Choroid plexus epithelial cell (primary cell): ENCODE measurements at regions not wholly inside any gene's neighbourhood (a gene's known extent, or its start where the extent isn't known, plus 50 kb on each side); places are given as distances from the start of the nearest gene placed in this dataset.

Source experiments
- DNase-seq: peaks from one replicate; pipeline ENCODE4 v3.0.0-alpha.2; 2010; ENCODE audit warnings: low read depth
- H3K4me3 ChIP-seq: 2 replicates; pipeline ENCODE4 v1.5.1; 2011; ENCODE audit warnings: low read depth, mild to moderate bottlenecking, control low read depth, low read length, moderate library complexity
- TF ChIP-seq, protein P1 (sequence below): conservative IDR thresholded peaks from 2 replicates; pipeline ENCODE4 v1.5.1; 2011; ENCODE audit warnings: low read depth, mild to moderate bottlenecking, control low read depth, inconsistent platforms, low read length, moderate library complexity

DNA sequence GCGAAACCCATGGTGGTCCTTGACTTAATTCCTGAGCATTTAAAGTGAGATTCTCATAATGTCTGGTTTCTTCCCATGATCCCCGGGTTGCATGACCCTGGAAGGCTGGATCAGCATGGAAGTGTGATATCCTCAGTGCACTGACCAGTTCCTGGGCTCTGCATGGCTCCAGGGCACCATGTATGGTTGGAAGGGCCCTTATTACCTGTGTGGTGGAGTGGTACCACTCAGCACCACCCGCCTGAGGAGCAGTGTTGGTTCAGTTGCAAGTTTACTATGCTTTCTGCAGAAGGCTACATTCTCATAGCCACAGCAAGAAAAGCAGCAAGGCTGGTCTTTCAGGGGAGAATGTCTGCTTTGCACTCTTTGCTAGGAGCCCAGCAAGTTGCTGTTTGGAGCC is 325.7 kb upstream of the MKI67 start:
- H3K4me3 ChIP-seq = no peak overlapping the region
- TF ChIP-seq, protein P1, sequence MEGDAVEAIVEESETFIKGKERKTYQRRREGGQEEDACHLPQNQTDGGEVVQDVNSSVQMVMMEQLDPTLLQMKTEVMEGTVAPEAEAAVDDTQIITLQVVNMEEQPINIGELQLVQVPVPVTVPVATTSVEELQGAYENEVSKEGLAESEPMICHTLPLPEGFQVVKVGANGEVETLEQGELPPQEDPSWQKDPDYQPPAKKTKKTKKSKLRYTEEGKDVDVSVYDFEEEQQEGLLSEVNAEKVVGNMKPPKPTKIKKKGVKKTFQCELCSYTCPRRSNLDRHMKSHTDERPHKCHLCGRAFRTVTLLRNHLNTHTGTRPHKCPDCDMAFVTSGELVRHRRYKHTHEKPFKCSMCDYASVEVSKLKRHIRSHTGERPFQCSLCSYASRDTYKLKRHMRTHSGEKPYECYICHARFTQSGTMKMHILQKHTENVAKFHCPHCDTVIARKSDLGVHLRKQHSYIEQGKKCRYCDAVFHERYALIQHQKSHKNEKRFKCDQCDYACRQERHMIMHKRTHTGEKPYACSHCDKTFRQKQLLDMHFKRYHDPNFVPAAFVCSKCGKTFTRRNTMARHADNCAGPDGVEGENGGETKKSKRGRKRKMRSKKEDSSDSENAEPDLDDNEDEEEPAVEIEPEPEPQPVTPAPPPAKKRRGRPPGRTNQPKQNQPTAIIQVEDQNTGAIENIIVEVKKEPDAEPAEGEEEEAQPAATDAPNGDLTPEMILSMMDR = no peak
- no peak for DNase-seq

DNA sequence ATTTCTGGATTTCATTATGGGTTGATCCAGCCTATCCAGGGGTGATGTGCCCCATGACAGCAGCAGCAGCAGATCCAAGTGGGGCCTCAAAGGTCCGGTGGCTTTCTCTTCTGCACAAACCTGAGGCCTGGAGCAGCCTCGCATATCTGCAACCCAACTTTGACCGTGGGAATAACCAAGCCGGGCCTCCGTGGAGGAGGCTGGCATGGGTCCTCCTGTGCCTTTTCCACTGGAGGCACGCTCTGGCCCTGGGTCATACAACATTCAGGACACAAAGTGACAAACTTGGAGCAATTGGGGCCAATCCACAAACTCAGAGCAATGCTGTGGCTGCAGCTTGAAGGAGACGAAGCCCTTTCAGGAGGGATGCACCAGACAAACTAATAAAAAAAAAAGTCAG is 330.0 kb upstream of the MKI67 start:
- no peak for DNase-seq
- TF ChIP-seq, protein P1 = no peak
- H3K4me3 ChIP-seq = no peak overlapping the region

DNA sequence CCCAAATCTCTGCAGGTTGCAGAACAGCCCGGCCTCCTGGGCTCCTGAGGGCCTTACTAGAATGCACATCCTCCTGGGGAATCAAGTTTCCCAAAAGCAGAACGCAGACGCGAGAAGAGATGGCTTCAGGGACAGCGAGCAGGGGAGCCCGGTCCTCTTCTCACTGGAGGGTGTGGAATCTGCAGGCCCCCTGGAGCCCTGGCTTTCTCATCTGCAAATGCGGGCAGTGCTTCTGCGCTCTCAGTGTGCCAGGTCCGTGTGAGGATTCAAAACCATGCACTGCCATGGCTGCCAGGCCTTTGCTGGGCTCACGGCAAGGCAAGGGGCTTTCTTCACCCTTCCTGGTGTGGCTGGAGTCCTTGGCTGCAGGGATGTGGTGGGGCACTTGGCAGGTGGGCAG is 330.9 kb upstream of the MKI67 start:
- TF ChIP-seq, protein P1 = no peak
- DNase-seq = no peak

GRCh38 chr10:128461991-128462390 is 335.8 kb upstream of the MKI67 start:
- no peak for DNase-seq
- no peak overlapping the region for H3K4me3 ChIP-seq
- TF ChIP-seq, protein P1 = no peak

More for the DNA sequence above, 330.9 kb upstream of the MKI67 start:
- H3K4me3 ChIP-seq = no peak overlapping the region

DNA sequence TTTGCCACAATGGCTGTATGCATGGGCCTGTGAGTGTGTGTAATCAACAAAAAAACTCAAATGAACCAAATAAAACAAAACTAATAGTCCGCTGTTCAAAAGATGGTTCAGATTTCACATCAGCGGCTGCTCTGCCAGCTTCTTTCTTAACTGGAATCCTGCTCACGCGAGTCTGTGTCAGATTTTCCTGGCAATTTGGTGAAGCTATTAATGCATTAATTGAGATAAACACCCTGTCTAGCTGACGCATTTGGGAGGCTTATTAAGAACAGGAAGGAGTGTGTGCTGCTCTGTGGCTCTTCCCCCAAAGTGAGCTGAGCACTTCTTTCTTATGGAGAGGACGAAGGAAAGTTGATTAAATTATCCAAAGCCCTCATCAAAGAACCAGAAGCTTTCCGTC is 336.6 kb upstream of the MKI67 start:
- TF ChIP-seq, protein P1 = no peak
- DNase-seq = no peak
- no peak overlapping the region for H3K4me3 ChIP-seq

GRCh38 chr10:128463991-128464760 is 338.0 kb upstream of the MKI67 start:
- H3K4me3 ChIP-seq = no peak overlapping the region
- peak; percentile 63 for DNase-seq
- TF ChIP-seq, protein P1 = no peak

DNA sequence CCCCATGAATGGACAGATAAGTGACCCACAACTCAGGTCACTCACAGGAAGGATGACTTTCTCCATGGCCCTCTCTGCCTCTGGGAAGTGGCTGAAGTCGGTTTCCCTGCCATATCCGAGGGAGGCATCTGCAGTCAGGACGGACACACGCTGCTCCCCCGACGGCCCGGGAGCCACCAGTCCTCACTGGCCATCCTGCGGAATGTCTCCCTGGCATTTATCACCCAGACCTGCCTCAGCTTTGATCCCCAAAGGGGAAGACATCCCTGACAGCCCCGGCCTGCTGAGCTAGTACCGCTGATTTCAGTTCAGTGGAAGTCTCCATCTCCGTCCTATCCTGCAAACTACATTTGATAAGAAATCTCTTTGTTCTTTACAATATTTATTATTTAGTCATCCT is 339.5 kb upstream of the MKI67 start:
- H3K4me3 ChIP-seq = no peak overlapping the region
- TF ChIP-seq, protein P1 = no peak
- no peak for DNase-seq
